Uterus (tissue), 2 donors: ENCODE measurements at regions not wholly inside any gene's neighbourhood (a gene's known extent, or its start where the extent isn't known, plus 50 kb on each side); places are given as distances from the start of the nearest gene placed in this dataset.

ENCODE experiments used
- POLR2A ChIP-seq, 2 donors: fragments of 450-650 bp; IDR thresholded peaks; one replicate each; pipeline ENCODE4 v1.6.1; 2016; ENCODE audit warnings: antibody characterized with exemption in 2 of 2, mild to moderate bottlenecking in 1 of 2, moderate library complexity in 1 of 2
- TF ChIP-seq, protein P1 (sequence below), 4 experiments: fragments of 200-600 bp in 2 of 4; fragments of 450-650 bp in 2 of 4; sonication (generic) in 2 of 4; IDR thresholded peaks; one replicate each; pipeline ENCODE4 v1.5.1; 2016 to 2019; ENCODE audit warnings: antibody characterized with exemption in 4 of 4, mild to moderate bottlenecking in 2 of 4, moderate library complexity in 1 of 4

DNA sequence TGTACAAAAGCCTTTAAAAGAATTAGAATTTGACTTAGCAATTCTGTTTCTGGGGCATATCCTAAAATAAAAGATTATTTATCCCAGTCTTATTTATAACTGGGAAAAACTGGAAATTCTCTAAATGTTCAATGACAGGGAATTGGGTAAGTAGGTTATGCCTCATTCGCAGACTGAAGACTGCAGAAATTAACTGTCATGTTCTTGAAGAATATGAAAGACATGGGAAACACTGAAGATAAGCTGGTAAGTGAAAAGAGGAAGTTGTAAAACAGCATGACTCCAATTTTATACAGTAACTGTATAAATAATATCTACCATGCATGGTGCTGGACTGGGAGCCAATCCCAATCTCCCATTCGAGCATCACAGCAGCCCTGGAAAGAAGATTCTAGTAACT is 50.6 kb upstream of the SLC2A1 start:
- TF ChIP-seq, protein P1, sequence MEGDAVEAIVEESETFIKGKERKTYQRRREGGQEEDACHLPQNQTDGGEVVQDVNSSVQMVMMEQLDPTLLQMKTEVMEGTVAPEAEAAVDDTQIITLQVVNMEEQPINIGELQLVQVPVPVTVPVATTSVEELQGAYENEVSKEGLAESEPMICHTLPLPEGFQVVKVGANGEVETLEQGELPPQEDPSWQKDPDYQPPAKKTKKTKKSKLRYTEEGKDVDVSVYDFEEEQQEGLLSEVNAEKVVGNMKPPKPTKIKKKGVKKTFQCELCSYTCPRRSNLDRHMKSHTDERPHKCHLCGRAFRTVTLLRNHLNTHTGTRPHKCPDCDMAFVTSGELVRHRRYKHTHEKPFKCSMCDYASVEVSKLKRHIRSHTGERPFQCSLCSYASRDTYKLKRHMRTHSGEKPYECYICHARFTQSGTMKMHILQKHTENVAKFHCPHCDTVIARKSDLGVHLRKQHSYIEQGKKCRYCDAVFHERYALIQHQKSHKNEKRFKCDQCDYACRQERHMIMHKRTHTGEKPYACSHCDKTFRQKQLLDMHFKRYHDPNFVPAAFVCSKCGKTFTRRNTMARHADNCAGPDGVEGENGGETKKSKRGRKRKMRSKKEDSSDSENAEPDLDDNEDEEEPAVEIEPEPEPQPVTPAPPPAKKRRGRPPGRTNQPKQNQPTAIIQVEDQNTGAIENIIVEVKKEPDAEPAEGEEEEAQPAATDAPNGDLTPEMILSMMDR (IDR thresholded peaks at IDR 0.05), result no peak
- no peak for TF ChIP-seq POLR2A (IDR thresholded peaks at IDR 0.05)
